PFSK-1 (cell line): ENCODE measurements at regions not wholly inside any gene's neighbourhood (a gene's known extent, or its start where the extent isn't known, plus 50 kb on each side); places are given as distances from the start of the nearest gene placed in this dataset.

Experiments
- FOXP2 ChIP-seq: optimal IDR thresholded peaks from 2 replicates; pipeline ENCODE3; 2011; ENCODE audit warnings: borderline replicate concordance, control low read depth, inconsistent platforms; ENCODE audit not compliant: insufficient read depth; ENCODE audit errors: extremely low read length, extremely low read depth
- POLR2AphosphoS5 ChIP-seq: IDR thresholded peaks from 2 replicates; pipeline ENCODE4 v1.6.1; 2012; ENCODE audit warnings: low read depth, mild to moderate bottlenecking, control low read depth, low read length, moderate library complexity
- REST ChIP-seq, 2 experiments: IDR thresholded peaks; 2 replicates each; pipeline versions ENCODE4 v1.6.1 to v1.8.0; 2011 to 2012; ENCODE audit warnings: low read depth in 2 of 2, low read length in 2 of 2, control low read depth in 1 of 2, inconsistent platforms in 1 of 2, mild to moderate bottlenecking in 1 of 2, moderate library complexity in 1 of 2; ENCODE audit not compliant: insufficient read depth in 1 of 2
- SIN3A ChIP-seq: IDR thresholded peaks from 2 replicates; pipeline ENCODE4 v1.6.1; 2012; ENCODE audit warnings: mild to moderate bottlenecking, low read length, moderate library complexity, borderline replicate concordance; ENCODE audit not compliant: insufficient read depth
- TAF1 ChIP-seq: IDR thresholded peaks from 2 replicates; pipeline ENCODE4 v1.6.1; 2012; ENCODE audit warnings: low read length, control low read depth, borderline replicate concordance; ENCODE audit not compliant: insufficient read depth

- TF ChIP-seq POLR2AphosphoS5 (no peak), REST (IDR thresholded peaks at IDR 0.05; ENCODE audit: insufficient read depth in 1 of 2, low read depth in 2 of 2, low read length in 2 of 2) (no peak), TAF1 (no peak), SIN3A (no peak), FOXP2 (no peak)
These were observed 457.2 kb upstream of the CDH20 start for GRCh38 chr18:60875957-60876507.
